K562 (cell line): ENCODE measurements at regions not wholly inside any gene's neighbourhood (a gene's known extent, or its start where the extent isn't known, plus 50 kb on each side); places are given as distances from the start of the nearest gene placed in this dataset.

Source experiments
- ATAC-seq: fragments of 200-7000 bp; cut with Tn5 transposase; 3 replicates; pipeline ENCODE4 v1.9.1; 2020; ENCODE audit warnings: moderate library complexity
- BruUV-seq: library from RNA; stranded (reverse); fragments of 400-500 nt; replicated peaks from 2 replicates; lab custom pipeline; 2021; lab: Mats Ljungman, UMichigan
- CTCF ChIA-PET: fragments of 300-600 bp; formaldehyde crosslinking; extraction: SDS; loops from one replicate; lab custom pipeline; 2021; ENCODE audit warnings: low intra/inter-chr PET ratio; lab: Yijun Ruan, JAX
- POLR2A ChIA-PET: fragments of 300-600, 350-650 bp; sonication (Branson Sonifier 250); formaldehyde crosslinking; extraction: SDS; loops from one replicate; lab custom pipeline; 2021; ENCODE audit warnings: antibody characterized with exemption, inconsistent platforms; lab: Yijun Ruan, JAX
- DNase-seq, 4 experiments: peaks; one replicate each; pipeline versions ENCODE4 v3.0.0 to v3.0.0-alpha.2; 2011 to 2018; ENCODE audit warnings: low spot score in 3 of 4, mixed read lengths in 3 of 4; ENCODE audit errors: extremely low read depth in 1 of 4
- FAIRE-seq: peaks from 2 replicates; lab custom pipeline; 2011; peaks lifted over from hg19 to GRCh38; lab: Jason Lieb, UNC
- H2AFZ ChIP-seq: 2 replicates; pipeline ENCODE4 v1.6.0; 2011; ENCODE audit warnings: low read depth, low read length, control low read depth, inconsistent platforms
- H3K27ac ChIP-seq: fragments of 200-600 bp; 3 replicates; pipeline ENCODE4 v1.8.0; 2011; ENCODE audit warnings: low read depth, mild to moderate bottlenecking, control low read depth, inconsistent platforms, low read length, moderate library complexity, mixed read lengths; ENCODE audit errors: extremely low read depth
- H3K27me3 ChIP-seq, 2 experiments: fragments of 300-600 bp in 1 of 2; 2 replicates in 1 of 2; 3 replicates in 1 of 2; pipeline versions ENCODE4 v1.6.0 to v1.8.0; 2011; ENCODE audit warnings: inconsistent platforms in 2 of 2, low read length in 2 of 2, mild to moderate bottlenecking in 1 of 2, mixed read lengths in 1 of 2, moderate library complexity in 1 of 2; ENCODE audit not compliant: control insufficient read depth in 2 of 2, insufficient read depth in 2 of 2
- H3K36me3 ChIP-seq: fragments of 300-600 bp; 3 replicates; pipeline ENCODE4 v1.8.0; 2011; ENCODE audit warnings: mild to moderate bottlenecking, low read length, inconsistent platforms; ENCODE audit not compliant: control insufficient read depth, insufficient read depth
- H3K4me1 ChIP-seq, 2 experiments: fragments of 200-600 bp in 1 of 2; replicated peaks in 1 of 2; 2 replicates in 1 of 2; 3 replicates in 1 of 2; pipeline versions ENCODE4 v1.5.1 to v1.8.0; 2011; ENCODE audit warnings: inconsistent platforms in 2 of 2, low read length in 2 of 2, mild to moderate bottlenecking in 1 of 2, mixed read lengths in 1 of 2, moderate library complexity in 1 of 2; ENCODE audit not compliant: control insufficient read depth in 2 of 2, insufficient read depth in 2 of 2
- H3K4me2 ChIP-seq: 2 replicates; pipeline ENCODE4 v1.6.1; 2011; ENCODE audit warnings: low read length, control low read depth, inconsistent platforms, mixed read lengths; ENCODE audit not compliant: insufficient read depth
- H3K4me3 ChIP-seq: fragments of 200-600 bp; sonication (generic), shearing (Covaris generic); 2 replicates; pipeline ENCODE4 v1.5.1; 2016; ENCODE audit warnings: control low read depth, inconsistent platforms
- H3K79me2 ChIP-seq: fragments of 200-600 bp; 3 replicates; pipeline ENCODE4 v1.8.0; 2011; ENCODE audit warnings: low read length, inconsistent platforms; ENCODE audit not compliant: control insufficient read depth, insufficient read depth
- H3K9ac ChIP-seq, 2 experiments: 2 replicates each; pipeline versions ENCODE4 v1.6.0 to v1.6.1; 2011; ENCODE audit warnings: low read depth in 2 of 2, low read length in 2 of 2, control low read depth in 1 of 2, inconsistent platforms in 1 of 2, mild to moderate bottlenecking in 1 of 2, mixed read lengths in 1 of 2; ENCODE audit not compliant: insufficient read depth in 1 of 2
- H3K9me1 ChIP-seq: one replicate; pipeline ENCODE4 v1.6.0; 2011; ENCODE audit warnings: inconsistent platforms, mild to moderate bottlenecking, low read length, moderate library complexity; ENCODE audit not compliant: control insufficient read depth, insufficient read depth
- H3K9me3 ChIP-seq: replicated peaks from 2 replicates; pipeline ENCODE4 v1.5.1; 2011; ENCODE audit warnings: low read depth, low read length, inconsistent platforms; ENCODE audit not compliant: control insufficient read depth, insufficient read depth
- H4K20me1 ChIP-seq: replicated peaks from 2 replicates; pipeline ENCODE4 v1.6.1; 2011; ENCODE audit warnings: low read length, inconsistent platforms, mixed read lengths; ENCODE audit not compliant: control insufficient read depth, insufficient read depth
- ATF6 ChIP-seq: sonication (generic); formaldehyde crosslinking; IDR thresholded peaks from 2 replicates; pipeline ENCODE4 v1.4.0; 2020; ENCODE audit warnings: mild to moderate bottlenecking, missing genetic modification reagents
- BRF2 ChIP-seq: IDR thresholded peaks from 3 replicates; pipeline ENCODE4 v1.6.1; 2011; ENCODE audit warnings: borderline replicate concordance, mild to moderate bottlenecking; ENCODE audit not compliant: insufficient read length, insufficient read depth
- C11orf30 ChIP-seq: fragments of 450-650 bp; IDR thresholded peaks from 2 replicates; pipeline ENCODE4 v1.6.1; 2016; ENCODE audit warnings: low read depth, mild to moderate bottlenecking
- DLX4 ChIP-seq: fragments of 250-450 bp; sonication (Bioruptor Pico); IDR thresholded peaks from 2 replicates; pipeline ENCODE4 v1.6.1; 2021; ENCODE audit warnings: mild to moderate bottlenecking
- EP400 ChIP-seq: fragments of 450-650 bp; IDR thresholded peaks from 2 replicates; pipeline ENCODE4 v1.6.1; 2017; ENCODE audit warnings: antibody characterized with exemption, mild to moderate bottlenecking, moderate library complexity
- EWSR1 ChIP-seq: fragments of 450-650 bp; IDR thresholded peaks from 2 replicates; pipeline ENCODE4 v1.6.1; 2018; ENCODE audit warnings: borderline replicate concordance, mild to moderate bottlenecking, low read depth, moderate library complexity; ENCODE audit not compliant: partially characterized antibody
- IRF2 ChIP-seq: sonication (generic); formaldehyde crosslinking; IDR thresholded peaks from 2 replicates; pipeline ENCODE4 v1.8.1; 2022; ENCODE audit warnings: mild to moderate bottlenecking, missing genetic modification reagents
- NFE2 ChIP-seq: IDR thresholded peaks from 2 replicates; pipeline ENCODE4 v1.6.1; 2014; ENCODE audit warnings: antibody characterized with exemption, low read depth
- TCF7L2 ChIP-seq: fragments of 150-350 bp; IDR thresholded peaks from 2 replicates; pipeline ENCODE4 v1.6.1; 2016; ENCODE audit warnings: low read depth, mild to moderate bottlenecking, low read length, moderate library complexity
- ZNF143 ChIP-seq: sonication (generic); formaldehyde crosslinking; IDR thresholded peaks from 2 replicates; pipeline ENCODE4 v1.9.0; 2022; ENCODE audit warnings: mild to moderate bottlenecking, missing genetic modification reagents
- ZNF318 ChIP-seq, 2 experiments: fragments of 450-650 bp; IDR thresholded peaks; 2 replicates each; pipeline ENCODE4 v1.6.1; 2016; ENCODE audit warnings: mild to moderate bottlenecking in 2 of 2, borderline replicate concordance in 1 of 2, low read depth in 1 of 2, moderate library complexity in 1 of 2
- ZNF785 ChIP-seq: fragments of 250-450 bp; sonication (Bioruptor Pico); IDR thresholded peaks from 2 replicates; pipeline ENCODE4 v1.4.0; 2020; ENCODE audit warnings: mild to moderate bottlenecking
- WGBS: fragments of 100-300 bp; shearing (Covaris generic); methylation state at CpG from one replicate; pipeline ENCODE4 v1.1.6; 2016; ENCODE audit warnings: low coverage, mixed read lengths; ENCODE audit not compliant: insufficient coverage; ENCODE audit errors: missing lambda C conversion rate; 5-methylcytosine and 5-hydroxymethylcytosine counted together
- in situ Hi-C: fragments of 300-500 bp; cut with MboI; formaldehyde crosslinking; loops from 4 replicates; pipeline ENCODE4 v1.15.0; 2018; ENCODE audit warnings: inconsistent platforms, mixed read lengths
- intact Hi-C: fragments of 100-400 bp; cut with micrococcal nuclease; formaldehyde crosslinking; loops from 2 replicates; pipeline ENCODE4 v1.14.2; 2022

- Histone ChIP-seq H3K4me1 (no peaks in the 10 kb centered on the region), H3K9me3 (no peaks in the 10 kb centered on the region), H3K36me3 (no peaks in the 10 kb centered on the region), H3K27me3 (no peaks in the 10 kb centered on the region), H2AFZ (no peak overlapping the region), H3K79me2 (no peaks in the 10 kb centered on the region), H3K27ac (no peak overlapping the region), H3K9ac (no peak overlapping the region), H3K4me2 (no peak overlapping the region), H3K9me1 (no peaks in the 10 kb centered on the region), H3K4me3 (no peak overlapping the region), H4K20me1 (no peaks in the 10 kb centered on the region)
- ChIA-PET CTCF (no interaction called here), POLR2A (no interaction called here)
- FAIRE-seq, result no peak
- DNase-seq, result no peak
- intact Hi-C loops (no loop called here), in situ Hi-C loops (no loop called here)
- ATAC-seq, result no peak
- 0% methylated on average over 5 of the region's 5 CpGs for WGBS
- BruUV-seq, result no TSS peak
- TF ChIP-seq NFE2, result no peak
- no peak for TF ChIP-seq DLX4 (CRISPR knock-in tag)
- no peak for TF ChIP-seq IRF2 (CRISPR knock-in tag)
- no peak for TF ChIP-seq EP400
- TF ChIP-seq EWSR1, result no peak
- TF ChIP-seq ZNF785, result no peak
- TF ChIP-seq ZNF143 (CRISPR knock-in tag), result no peak
- TF ChIP-seq C11orf30, result peak; percentile 69
- no peak for TF ChIP-seq ZNF318 (IDR thresholded peaks at IDR 0.05; ENCODE audit: borderline replicate concordance in 1 of 2, low read depth in 1 of 2)
- TF ChIP-seq TCF7L2, result no peak
- TF ChIP-seq BRF2, result no peak
- TF ChIP-seq ATF6 (CRISPR knock-in tag), result no peak
These were observed 362.4 kb downstream of the CETN3 start for GRCh38 chr5:90047113-90047512.
